ENCODE measurements at regions not wholly inside any gene's neighbourhood (a gene's known extent, or its start where the extent isn't known, plus 50 kb on each side); places are given as distances from the start of the nearest gene placed in this dataset.

GRCh38 chr6:167566711-167567141 lies 241.8 kb downstream of the TTLL2 start:
- no peak for TF ChIP-seq CTCF (conservative IDR thresholded peaks at IDR 0.05)
- no peak for TF ChIP-seq ZFX (IDR thresholded peaks at IDR 0.05)

All from C4-2B (cell line).